PFSK-1 (cell line): ENCODE measurements at regions not wholly inside any gene's neighbourhood (a gene's known extent, or its start where the extent isn't known, plus 50 kb on each side); places are given as distances from the start of the nearest gene placed in this dataset.

ENCODE experiments used
- FOXP2 ChIP-seq: optimal IDR thresholded peaks from 2 replicates; pipeline ENCODE3; 2011; ENCODE audit warnings: borderline replicate concordance, control low read depth, inconsistent platforms; ENCODE audit not compliant: insufficient read depth; ENCODE audit errors: extremely low read length, extremely low read depth
- POLR2AphosphoS5 ChIP-seq: IDR thresholded peaks from 2 replicates; pipeline ENCODE4 v1.6.1; 2012; ENCODE audit warnings: low read depth, mild to moderate bottlenecking, control low read depth, low read length, moderate library complexity
- REST ChIP-seq, 2 experiments: IDR thresholded peaks; 2 replicates each; pipeline versions ENCODE4 v1.6.1 to v1.8.0; 2011 to 2012; ENCODE audit warnings: low read depth in 2 of 2, low read length in 2 of 2, control low read depth in 1 of 2, inconsistent platforms in 1 of 2, mild to moderate bottlenecking in 1 of 2, moderate library complexity in 1 of 2; ENCODE audit not compliant: insufficient read depth in 1 of 2
- SIN3A ChIP-seq: IDR thresholded peaks from 2 replicates; pipeline ENCODE4 v1.6.1; 2012; ENCODE audit warnings: mild to moderate bottlenecking, low read length, moderate library complexity, borderline replicate concordance; ENCODE audit not compliant: insufficient read depth
- TAF1 ChIP-seq: IDR thresholded peaks from 2 replicates; pipeline ENCODE4 v1.6.1; 2012; ENCODE audit warnings: low read length, control low read depth, borderline replicate concordance; ENCODE audit not compliant: insufficient read depth

GRCh38 chr22:34299496-34299895 is 379.2 kb upstream of the LARGE1 start:
- TF ChIP-seq POLR2AphosphoS5 (no peak), SIN3A (no peak), FOXP2 (no peak), REST (IDR thresholded peaks at IDR 0.05; ENCODE audit: insufficient read depth in 1 of 2, low read depth in 2 of 2, low read length in 2 of 2) (no peak), TAF1 (no peak)

DNA sequence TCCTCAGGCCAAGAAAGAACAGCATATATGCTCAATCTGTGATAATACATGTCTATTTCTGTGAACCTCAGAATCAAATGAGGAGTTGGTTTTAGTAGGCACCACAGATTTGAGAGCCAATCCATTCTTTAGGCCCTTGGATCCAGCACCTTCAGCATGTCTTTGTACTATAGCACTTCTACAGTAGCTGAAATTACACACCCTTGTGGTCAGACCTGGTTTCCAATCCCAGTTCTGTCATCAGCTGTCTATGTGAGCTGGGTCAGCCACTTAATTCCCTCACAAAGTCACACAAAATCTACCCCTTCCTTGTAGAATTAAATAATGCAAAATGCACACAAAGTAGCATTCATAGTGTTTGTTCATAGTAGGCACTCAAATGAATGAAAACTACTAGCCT is 381.3 kb upstream of the LARGE1 start:
- TF ChIP-seq TAF1 (no peak), REST (IDR thresholded peaks at IDR 0.05; ENCODE audit: insufficient read depth in 1 of 2, low read depth in 2 of 2, low read length in 2 of 2) (no peak), FOXP2 (no peak), POLR2AphosphoS5 (no peak), SIN3A (no peak)

- no peak for TF ChIP-seq REST (IDR thresholded peaks at IDR 0.05; ENCODE audit: insufficient read depth in 1 of 2, low read depth in 2 of 2, low read length in 2 of 2)
- no peak for TF ChIP-seq TAF1
- no peak for TF ChIP-seq FOXP2
Observed at GRCh38 chr22:34303656-34304055, 383.4 kb upstream of the LARGE1 start.

- TF ChIP-seq FOXP2 (no peak), SIN3A (no peak), POLR2AphosphoS5 (no peak), REST (IDR thresholded peaks at IDR 0.05; ENCODE audit: insufficient read depth in 1 of 2, low read depth in 2 of 2, low read length in 2 of 2) (no peak), TAF1 (no peak)
Observed at GRCh38 chr22:34306361-34306760, 386.1 kb upstream of the LARGE1 start.

- TF ChIP-seq SIN3A (no peak), REST (IDR thresholded peaks at IDR 0.05; ENCODE audit: insufficient read depth in 1 of 2, low read depth in 2 of 2, low read length in 2 of 2) (no peak), POLR2AphosphoS5 (no peak)
Observed at GRCh38 chr22:34308101-34308500, 387.8 kb upstream of the LARGE1 start.
